OCI-LY1 (cell line): ENCODE measurements at regions not wholly inside any gene's neighbourhood (a gene's known extent, or its start where the extent isn't known, plus 50 kb on each side); places are given as distances from the start of the nearest gene placed in this dataset.

Experiments used
- H2AFZ ChIP-seq: fragments of 200-600 bp; sonication (generic), shearing (Covaris generic); 2 replicates; pipeline ENCODE4 v1.6.0; 2014; ENCODE audit warnings: antibody characterized with exemption, mild to moderate bottlenecking, low read length
- H3F3A ChIP-seq: fragments of 200-600 bp; sonication (generic), shearing (Covaris generic); 2 replicates; pipeline ENCODE4 v1.6.0; 2014; ENCODE audit warnings: mild to moderate bottlenecking, antibody characterized with exemption, low read length, moderate library complexity; ENCODE audit not compliant: insufficient read depth
- H3K27ac ChIP-seq: fragments of 200-600 bp; sonication (generic); 2 replicates; pipeline ENCODE4 v1.5.1; 2014; ENCODE audit warnings: low read length, mixed run types, mild to moderate bottlenecking, low read depth; ENCODE audit not compliant: poor library complexity, severe bottlenecking
- H3K27me3 ChIP-seq: fragments of 200-600 bp; sonication (generic); 2 replicates; pipeline ENCODE4 v1.6.0; 2014; ENCODE audit warnings: antibody characterized with exemption, mild to moderate bottlenecking, low read length, moderate library complexity; ENCODE audit not compliant: insufficient read depth
- H3K36me3 ChIP-seq: fragments of 200-600 bp; sonication (generic); 2 replicates; pipeline ENCODE4 v1.6.1; 2014; ENCODE audit warnings: mild to moderate bottlenecking, antibody characterized with exemption, low read length, moderate library complexity, mixed read lengths; ENCODE audit not compliant: insufficient read depth
- H3K4me1 ChIP-seq: fragments of 200-600 bp; sonication (generic); 2 replicates; pipeline ENCODE4 v1.5.1; 2014; ENCODE audit warnings: mild to moderate bottlenecking, low read length, moderate library complexity; ENCODE audit not compliant: insufficient read depth, severe bottlenecking
- H3K4me2 ChIP-seq: fragments of 200-600 bp; sonication (generic), shearing (Covaris generic); 2 replicates; pipeline ENCODE4 v1.6.1; 2014; ENCODE audit warnings: low read length
- H3K4me3 ChIP-seq: fragments of 200-600 bp; sonication (generic); 2 replicates; pipeline ENCODE4 v1.5.1; 2014; ENCODE audit warnings: low read length, low read depth, mild to moderate bottlenecking, mixed read lengths; ENCODE audit not compliant: poor library complexity, severe bottlenecking
- H3K79me2 ChIP-seq: fragments of 200-600 bp; shearing (Covaris generic); 2 replicates; pipeline ENCODE4 v1.6.1; 2016; ENCODE audit warnings: mixed run types, low read length, mixed read lengths; ENCODE audit not compliant: insufficient read depth
- H3K9ac ChIP-seq: fragments of 200-600 bp; sonication (generic), shearing (Covaris generic); 2 replicates; pipeline ENCODE4 v1.6.1; 2014; ENCODE audit warnings: mild to moderate bottlenecking, low read length, mixed read lengths
- H3K9me2 ChIP-seq: fragments of 200-600 bp; sonication (generic), shearing (Covaris generic); 2 replicates; pipeline ENCODE4 v1.6.1; 2014; ENCODE audit warnings: low read depth, mild to moderate bottlenecking, low read length, mixed read lengths
- H3K9me3 ChIP-seq: fragments of 200-600 bp; shearing (Covaris generic); 2 replicates; pipeline ENCODE4 v1.6.1; 2014; ENCODE audit warnings: low read length, mixed read lengths
- H4K20me1 ChIP-seq: fragments of 200-600 bp; sonication (generic), shearing (Covaris generic); 2 replicates; pipeline ENCODE4 v1.6.0; 2016; ENCODE audit warnings: mild to moderate bottlenecking, low read length; ENCODE audit not compliant: insufficient read depth
- EZH2 ChIP-seq: fragments of 200-600 bp; sonication (generic), shearing (Covaris generic); IDR thresholded peaks from 2 replicates; pipeline ENCODE4 v1.8.0; 2017; ENCODE audit warnings: borderline replicate concordance, mixed run types, mild to moderate bottlenecking, antibody characterized with exemption, low read length, moderate library complexity, mixed read lengths
- TF ChIP-seq, protein P1 (sequence below): fragments of 200-600 bp; sonication (generic), shearing (Covaris generic); IDR thresholded peaks from 2 replicates; pipeline ENCODE4 v1.5.1; 2017; ENCODE audit warnings: mild to moderate bottlenecking, antibody characterized with exemption, low read length, moderate library complexity, mixed read lengths

GRCh38 chr4:13184199-13184598, 299.9 kb downstream of the RAB28 start:
- H3K4me3 ChIP-seq = no peak overlapping the region
- H3K27ac ChIP-seq = no peak overlapping the region
- H3K4me1 ChIP-seq = no peaks in the 10 kb centered on the region
- H3K9me2 ChIP-seq = no peaks in the 10 kb centered on the region
- H2AFZ ChIP-seq = no peak overlapping the region
- H3F3A ChIP-seq = no peaks in the 10 kb centered on the region
- H3K36me3 ChIP-seq = no peaks in the 10 kb centered on the region
- TF ChIP-seq EZH2 = no peak
- TF ChIP-seq, protein P1, sequence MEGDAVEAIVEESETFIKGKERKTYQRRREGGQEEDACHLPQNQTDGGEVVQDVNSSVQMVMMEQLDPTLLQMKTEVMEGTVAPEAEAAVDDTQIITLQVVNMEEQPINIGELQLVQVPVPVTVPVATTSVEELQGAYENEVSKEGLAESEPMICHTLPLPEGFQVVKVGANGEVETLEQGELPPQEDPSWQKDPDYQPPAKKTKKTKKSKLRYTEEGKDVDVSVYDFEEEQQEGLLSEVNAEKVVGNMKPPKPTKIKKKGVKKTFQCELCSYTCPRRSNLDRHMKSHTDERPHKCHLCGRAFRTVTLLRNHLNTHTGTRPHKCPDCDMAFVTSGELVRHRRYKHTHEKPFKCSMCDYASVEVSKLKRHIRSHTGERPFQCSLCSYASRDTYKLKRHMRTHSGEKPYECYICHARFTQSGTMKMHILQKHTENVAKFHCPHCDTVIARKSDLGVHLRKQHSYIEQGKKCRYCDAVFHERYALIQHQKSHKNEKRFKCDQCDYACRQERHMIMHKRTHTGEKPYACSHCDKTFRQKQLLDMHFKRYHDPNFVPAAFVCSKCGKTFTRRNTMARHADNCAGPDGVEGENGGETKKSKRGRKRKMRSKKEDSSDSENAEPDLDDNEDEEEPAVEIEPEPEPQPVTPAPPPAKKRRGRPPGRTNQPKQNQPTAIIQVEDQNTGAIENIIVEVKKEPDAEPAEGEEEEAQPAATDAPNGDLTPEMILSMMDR = no peak
- H4K20me1 ChIP-seq = no peaks in the 10 kb centered on the region
- H3K27me3 ChIP-seq = no peaks in the 10 kb centered on the region
- no peak overlapping the region for H3K4me2 ChIP-seq
- H3K9ac ChIP-seq = no peak overlapping the region
- H3K9me3 ChIP-seq = no peaks in the 10 kb centered on the region
- no peaks in the 10 kb centered on the region for H3K79me2 ChIP-seq

DNA sequence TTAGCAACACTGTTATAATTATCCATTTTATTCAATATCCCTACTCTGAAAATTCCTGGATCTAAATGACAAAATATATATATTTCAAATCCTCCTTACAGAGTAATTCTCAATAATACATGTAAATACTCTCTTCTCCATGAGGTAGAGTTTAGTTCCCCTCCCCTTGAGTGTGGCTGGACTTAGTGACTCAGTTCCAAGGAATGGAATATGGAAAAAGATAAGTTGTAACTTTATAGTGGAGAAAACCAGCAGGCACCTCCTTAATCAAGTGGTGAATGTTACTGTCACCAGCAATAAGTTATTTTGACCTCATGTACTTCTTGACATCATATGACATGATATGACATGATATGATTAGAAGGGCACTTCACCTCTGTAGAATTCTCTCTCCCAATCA, 302.0 kb downstream of the RAB28 start:
- Histone ChIP-seq H3K9me3 (no peaks in the 10 kb centered on the region), H3K79me2 (no peaks in the 10 kb centered on the region), H3K9me2 (no peaks in the 10 kb centered on the region), H3K4me3 (no peak overlapping the region), H2AFZ (no peak overlapping the region), H3K4me1 (no peaks in the 10 kb centered on the region), H3K27me3 (no peaks in the 10 kb centered on the region), H4K20me1 (no peaks in the 10 kb centered on the region), H3K27ac (no peak overlapping the region), H3K36me3 (no peaks in the 10 kb centered on the region), H3F3A (no peaks in the 10 kb centered on the region), H3K9ac (no peak overlapping the region), H3K4me2 (no peak overlapping the region)
- TF ChIP-seq, protein P1 = no peak
- TF ChIP-seq EZH2 = no peak

DNA sequence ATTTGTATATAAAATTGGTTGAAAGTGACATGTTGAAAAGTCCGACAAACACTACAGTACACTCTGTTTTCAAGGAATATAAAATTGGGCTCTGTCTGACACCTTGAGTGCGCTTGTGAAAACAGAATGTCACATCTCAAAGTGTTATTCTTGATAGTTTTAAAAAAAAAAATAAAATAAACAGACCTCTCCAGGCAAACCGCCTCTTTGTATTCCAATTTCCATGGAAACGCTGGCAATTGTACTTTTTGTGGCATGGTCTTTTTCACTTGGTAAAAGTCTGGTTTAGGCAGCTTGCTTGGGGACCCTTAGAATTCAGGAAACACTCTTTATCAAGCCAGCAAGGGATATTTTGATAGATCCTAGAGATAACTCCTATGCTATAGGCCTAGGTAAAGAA, 302.5 kb downstream of the RAB28 start:
- no peaks in the 10 kb centered on the region for H3F3A ChIP-seq
- H4K20me1 ChIP-seq = no peaks in the 10 kb centered on the region
- no peak overlapping the region for H3K9ac ChIP-seq
- no peaks in the 10 kb centered on the region for H3K36me3 ChIP-seq
- TF ChIP-seq EZH2 = no peak
- TF ChIP-seq, protein P1 = no peak
- no peaks in the 10 kb centered on the region for H3K9me3 ChIP-seq
- H3K4me2 ChIP-seq = no peak overlapping the region
- no peak overlapping the region for H2AFZ ChIP-seq
- H3K27me3 ChIP-seq = no peaks in the 10 kb centered on the region
- no peak overlapping the region for H3K27ac ChIP-seq
- no peaks in the 10 kb centered on the region for H3K4me1 ChIP-seq
- H3K9me2 ChIP-seq = no peaks in the 10 kb centered on the region
- H3K4me3 ChIP-seq = no peak overlapping the region
- no peaks in the 10 kb centered on the region for H3K79me2 ChIP-seq
